Urothelium cell line (cell line): ENCODE measurements at regions not wholly inside any gene's neighbourhood (a gene's known extent, or its start where the extent isn't known, plus 50 kb on each side); places are given as distances from the start of the nearest gene placed in this dataset.
"Not testable (repeated sequence)": the region's sequence is repeated elsewhere in the genome, so short reads cannot be mapped to it uniquely, and the experiment has no call there.

Source experiments
- DNase-seq: peaks from one replicate; pipeline ENCODE4 v3.0.0; 2011; ENCODE audit warnings: low spot score, mixed read lengths
- FAIRE-seq: peaks from 2 replicates; lab custom pipeline; 2011; peaks lifted over from hg19 to GRCh38; lab: Jason Lieb, UNC

DNA sequence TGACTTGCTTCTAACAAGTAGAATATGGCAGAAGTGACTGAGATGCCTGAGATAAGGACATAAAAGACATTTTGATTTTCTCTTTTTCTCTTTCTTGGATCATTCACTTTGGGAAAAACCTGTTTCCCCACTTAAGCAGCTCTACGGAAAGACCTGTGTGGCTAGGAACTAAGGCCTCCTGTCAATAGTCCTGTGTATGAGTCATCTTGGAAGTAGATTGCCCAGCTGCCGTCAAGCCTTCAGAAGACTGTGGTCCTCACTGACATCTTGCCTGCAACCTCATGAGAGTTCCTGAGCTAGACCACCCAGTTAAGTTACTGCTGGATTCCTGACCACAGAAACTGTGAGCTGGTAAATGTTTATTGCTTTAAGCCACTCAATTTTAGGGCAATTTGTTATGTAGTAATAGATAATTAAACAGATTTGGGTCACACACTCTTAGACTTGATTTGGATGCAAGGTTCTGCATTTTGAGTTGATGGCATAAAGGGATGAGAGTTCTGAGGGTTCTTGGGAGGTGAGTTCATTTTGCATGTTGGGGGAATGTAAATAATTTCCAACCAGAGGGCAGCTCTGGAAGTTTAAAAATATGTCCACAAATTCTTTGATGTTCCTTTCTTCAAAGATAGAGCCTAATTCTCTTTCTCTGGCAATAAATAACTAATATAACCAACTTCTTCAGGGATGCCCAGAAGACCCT is 229.2 kb downstream of the SQOR start:
- DNase-seq (peak; percentile 17), FAIRE-seq (no peak)

DNA sequence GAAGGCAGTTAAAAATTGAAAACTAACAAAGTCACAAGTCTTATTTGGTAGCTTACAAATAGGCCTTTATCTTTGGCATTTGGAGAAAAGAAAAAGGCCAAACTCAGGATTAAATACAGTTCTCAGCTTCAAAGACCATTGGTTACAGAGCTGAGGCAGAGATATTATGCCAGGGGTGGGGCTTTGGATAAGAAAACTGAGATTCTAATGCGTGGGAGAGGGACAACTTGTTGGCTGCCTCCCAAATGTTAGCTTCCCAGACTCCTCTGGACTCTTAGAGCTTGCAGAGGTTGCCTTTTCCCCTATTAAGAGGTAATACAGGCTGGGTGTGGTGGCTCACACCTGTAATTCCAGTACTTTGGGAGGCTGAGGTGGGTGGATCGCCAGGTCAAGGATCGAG is 231.8 kb downstream of the SQOR start:
- DNase-seq: no peak
- no peak for FAIRE-seq

DNA sequence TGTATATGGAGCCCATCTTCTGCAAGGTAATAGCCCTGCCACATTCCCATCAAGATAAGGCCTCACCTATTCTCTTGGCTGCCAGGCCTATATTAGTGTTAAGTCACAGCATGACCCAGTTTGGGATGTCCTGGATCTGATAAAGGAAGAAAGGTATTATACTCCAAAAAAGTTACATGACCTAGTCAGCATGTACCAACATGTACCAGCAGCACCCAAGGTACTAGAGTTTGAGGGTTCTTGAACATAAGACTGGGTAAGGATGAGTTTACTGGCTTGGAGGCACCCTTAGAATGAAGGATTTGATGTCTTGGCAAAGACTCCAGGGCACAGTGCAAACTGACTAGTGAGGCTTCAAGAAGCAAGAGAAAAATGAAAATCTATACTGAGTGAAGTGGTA is 232.5 kb downstream of the SQOR start:
- no peak for FAIRE-seq

DNA sequence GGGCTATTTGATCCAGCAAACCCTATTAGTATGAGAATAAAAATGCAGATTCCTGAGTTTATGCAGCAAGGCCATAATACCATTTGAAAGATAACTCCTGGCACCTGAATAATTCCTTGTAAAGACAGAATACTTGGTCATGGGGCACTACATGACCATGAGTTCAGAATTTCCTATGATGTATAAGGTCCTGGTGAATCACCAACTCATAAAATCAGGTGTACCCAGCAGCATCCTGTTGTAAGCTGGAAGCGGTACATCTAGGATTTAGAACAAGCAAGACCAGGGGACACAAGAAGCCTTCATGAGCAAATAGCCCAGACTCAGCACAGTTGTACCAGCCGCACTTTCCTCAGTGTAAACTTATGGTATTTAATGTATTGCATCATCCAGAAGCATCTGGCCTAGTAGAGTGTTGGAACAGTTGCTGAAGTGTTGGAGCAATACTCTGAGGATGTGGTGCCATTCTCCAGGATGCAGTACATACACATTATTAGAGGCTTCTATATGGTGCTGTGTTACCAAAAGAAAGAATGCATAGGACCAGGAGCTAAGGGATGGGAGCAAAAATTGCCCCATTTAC is 233.4 kb downstream of the SQOR start:
- FAIRE-seq (no peak), DNase-seq (no peak)

More for the DNA sequence above, 232.5 kb downstream of the SQOR start:
- no peak for DNase-seq

DNA sequence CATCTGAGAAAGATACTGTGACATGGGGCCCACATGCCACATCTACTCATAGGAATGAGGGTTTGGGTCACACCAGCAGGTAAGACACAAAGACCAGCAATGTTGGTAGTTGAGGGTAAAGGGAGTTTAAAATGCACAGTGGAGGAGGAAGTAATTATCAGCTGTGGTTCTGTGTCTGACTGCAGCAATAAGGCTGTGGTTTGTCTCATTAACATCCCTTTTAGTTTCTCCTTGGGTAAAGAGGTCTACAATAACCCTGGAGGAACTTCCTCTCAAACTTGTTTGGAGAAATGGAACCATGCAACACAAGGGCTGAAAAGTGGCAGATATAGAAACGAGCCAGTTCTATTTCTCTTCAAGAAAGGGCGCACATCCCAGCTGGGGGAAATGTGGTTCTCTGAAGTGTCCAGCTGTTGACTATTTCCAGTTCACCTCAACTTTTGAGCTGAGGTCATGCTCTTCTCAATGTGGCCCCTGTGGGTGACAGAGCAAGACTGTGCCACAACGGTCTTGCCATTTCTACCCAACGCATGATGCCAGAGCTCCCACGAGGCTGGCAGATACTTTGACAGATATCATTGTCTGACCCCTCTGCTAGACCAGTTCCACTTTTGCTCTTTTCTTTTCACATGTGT is 234.3 kb downstream of the SQOR start:
- no peak for DNase-seq
- FAIRE-seq: no peak

DNA sequence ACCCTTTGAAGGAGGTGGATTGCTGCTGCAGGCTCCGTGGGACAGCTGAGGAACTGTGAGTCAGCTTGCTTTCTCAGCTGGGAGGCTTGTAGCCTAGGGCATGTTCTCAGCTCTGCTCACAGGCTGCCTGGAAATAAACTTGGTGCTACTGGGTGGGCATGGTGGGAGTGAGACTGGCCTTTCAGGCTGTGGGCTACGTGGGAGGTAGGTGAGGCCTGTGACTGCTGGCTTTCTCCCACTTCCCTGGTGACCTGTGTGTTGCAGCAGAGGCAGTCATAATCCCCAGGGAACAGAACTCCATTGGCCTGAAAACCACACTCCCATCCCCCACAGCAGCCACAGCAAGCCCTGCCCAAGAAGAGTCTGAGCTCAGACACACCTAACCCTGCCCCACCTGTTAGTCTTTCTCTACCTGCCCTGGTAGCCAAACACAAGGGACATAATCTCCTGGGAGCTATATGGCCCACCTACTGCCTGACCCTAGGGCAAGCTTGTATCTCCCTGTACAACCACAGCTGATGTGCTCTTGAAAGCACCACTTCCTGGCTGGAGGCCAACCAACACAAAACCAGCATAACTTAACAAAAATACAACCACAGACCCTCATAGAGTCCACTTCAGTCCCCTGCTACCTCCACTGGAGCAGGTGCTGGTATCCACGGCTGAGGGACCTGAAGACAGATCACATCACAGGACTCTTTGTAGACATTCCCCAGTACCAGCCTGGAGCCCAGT is 236.5 kb downstream of the SQOR start:
- DNase-seq (no peak), FAIRE-seq (no peak)

DNA sequence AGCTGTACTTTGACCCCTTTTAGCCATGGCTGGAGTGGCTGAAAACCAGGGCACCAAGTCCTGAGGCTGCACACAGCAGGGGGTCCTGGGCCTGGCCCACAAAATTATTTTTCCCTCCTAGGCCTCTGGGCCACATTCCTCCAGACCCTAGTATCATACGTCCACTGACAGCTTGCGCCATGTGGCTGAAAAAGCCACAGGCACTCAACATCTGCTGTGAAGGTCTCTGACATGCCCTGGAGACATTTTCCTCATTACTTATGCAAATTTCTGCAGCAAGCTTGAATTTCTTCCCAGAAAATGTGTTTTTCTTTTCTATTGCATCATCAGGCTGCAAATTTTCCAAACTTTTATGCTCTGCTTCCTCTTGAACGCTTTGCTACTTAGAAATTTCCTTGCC is 239.0 kb downstream of the SQOR start:
- FAIRE-seq (no peak), DNase-seq (no peak)

DNA sequence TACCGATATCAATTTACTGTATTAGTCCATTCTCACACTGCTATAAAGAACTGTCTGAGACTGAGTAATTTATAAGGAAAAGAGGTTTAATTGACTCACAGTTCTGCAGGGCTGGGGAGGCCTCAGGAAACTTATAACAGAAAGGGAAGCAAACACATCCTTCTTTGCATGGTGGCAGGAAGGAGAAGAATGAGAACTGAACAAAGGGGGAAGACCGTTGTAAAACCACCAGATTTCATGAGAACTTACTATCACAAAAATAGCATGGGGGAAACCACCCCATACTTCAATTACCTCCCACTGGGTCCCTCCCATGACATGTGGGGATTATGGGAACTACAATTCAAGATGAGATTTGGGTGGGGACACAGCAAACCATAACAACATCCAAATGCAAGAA is 239.7 kb downstream of the SQOR start:
- not testable (repeated sequence) for DNase-seq, FAIRE-seq

DNA sequence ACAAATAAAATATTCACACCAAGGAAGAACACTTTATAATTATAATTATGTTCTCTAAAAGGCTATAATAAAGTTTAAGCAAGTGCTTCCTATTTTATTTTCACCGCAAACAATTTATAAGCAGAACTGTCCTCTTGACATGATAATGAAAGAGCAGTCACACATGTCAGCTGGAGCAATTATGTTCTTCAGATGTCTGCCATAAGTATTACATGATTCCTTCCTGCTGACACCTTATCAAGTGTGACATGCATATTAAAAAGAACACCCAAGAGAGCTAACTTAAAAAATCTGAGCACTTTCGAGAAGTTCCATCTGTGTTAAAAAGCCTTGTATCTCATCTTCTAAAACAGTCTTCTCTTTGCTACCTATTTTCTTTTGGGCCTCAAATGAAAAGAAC is 249.5 kb downstream of the SQOR start:
- DNase-seq (no peak), FAIRE-seq (no peak)

DNA sequence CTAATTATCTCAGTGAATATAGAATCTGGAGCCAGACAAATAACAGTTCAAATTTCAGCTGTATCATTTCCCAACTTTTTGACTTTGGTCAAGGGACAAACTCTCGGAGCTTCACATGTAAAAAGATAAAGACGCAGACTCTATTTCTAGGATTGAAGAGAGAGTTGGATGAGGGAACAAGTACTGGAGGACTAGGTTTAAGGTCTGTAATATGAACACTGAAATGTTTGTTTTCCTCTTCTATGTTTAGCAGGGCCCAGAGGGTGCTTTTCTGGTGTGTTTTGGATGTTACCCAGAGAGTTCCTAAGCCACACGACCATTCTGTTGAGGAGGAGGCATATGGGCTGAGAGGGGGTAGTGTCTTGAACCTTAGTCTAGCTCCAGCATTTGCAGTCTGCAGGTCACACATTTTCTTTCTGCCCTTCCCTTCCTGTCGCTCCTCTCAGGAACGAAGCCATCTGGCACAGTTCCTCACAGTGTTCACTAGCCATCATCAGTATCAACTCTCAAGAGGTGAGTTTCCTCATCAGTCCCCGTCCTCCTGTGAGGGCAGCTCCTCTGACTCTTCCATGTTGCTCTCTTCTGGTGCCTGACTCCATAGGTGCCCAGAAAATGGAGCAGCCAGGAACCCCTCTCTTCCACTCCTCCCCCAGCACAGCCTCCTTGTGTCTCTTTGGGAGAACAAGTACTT is 250.1 kb downstream of the SQOR start:
- DNase-seq (no peak), FAIRE-seq (no peak)

DNA sequence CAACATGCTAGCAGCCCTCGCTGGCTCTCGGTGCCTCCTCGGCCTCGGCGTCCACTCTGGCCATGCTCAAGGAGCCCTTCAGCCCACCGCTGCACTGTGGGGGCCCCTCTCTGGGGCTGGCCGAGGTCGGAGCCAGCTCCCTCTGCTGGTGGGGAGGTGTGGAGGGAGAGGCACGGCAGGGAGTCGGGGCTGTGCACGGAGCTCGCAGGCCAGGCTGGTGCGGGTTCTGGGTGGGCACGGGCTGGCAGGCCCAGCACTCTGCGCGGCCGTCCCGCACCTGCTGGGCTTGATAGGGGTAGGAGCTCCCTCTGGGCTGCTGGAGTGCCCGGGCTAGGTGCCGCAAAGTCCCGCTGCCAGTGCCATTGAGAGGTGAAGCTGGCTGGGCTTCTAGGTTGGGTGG is 251.0 kb downstream of the SQOR start:
- FAIRE-seq: no peak

DNA sequence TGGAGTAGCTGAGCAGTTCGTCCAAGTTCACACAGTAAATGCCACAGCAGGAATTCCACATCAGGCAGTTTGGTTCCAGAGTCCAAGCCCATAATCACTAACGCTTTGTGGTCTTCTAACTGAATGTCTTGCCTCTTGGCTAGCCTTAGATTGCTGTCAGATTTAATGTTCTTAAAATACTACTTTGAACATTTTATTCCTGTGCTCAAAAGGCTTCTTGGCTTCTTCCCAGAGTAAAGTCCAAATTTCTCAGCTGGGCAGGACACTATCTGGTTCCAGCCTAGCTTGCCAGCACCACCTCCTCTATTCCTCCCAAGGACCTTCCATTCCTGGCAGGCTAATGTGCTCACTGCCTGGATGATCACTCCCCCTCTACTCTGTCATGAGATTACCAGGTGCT is 256.9 kb downstream of the SQOR start:
- FAIRE-seq (no peak), DNase-seq (no peak)

More for the DNA sequence above, 251.0 kb downstream of the SQOR start:
- no peak for DNase-seq

DNA sequence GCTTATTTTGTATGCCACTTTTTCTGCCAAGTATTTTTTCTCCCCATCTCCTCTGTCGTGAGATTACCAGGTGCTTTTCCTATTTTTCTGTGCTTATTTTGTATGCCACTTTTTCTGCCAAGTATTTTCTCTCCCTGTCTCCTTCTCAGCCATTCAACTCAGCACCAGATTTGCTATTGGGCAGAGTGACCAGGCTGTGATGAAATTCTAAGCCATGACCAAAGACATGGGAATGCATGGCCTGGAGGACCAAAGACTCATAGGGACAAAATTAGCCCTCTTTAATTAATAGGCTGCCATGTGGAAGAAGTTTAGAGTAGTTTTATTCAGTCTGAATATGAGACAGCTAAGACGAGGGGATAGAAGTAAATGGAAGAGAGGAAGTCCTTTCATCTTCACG is 257.4 kb downstream of the SQOR start:
- no peak for DNase-seq

DNA sequence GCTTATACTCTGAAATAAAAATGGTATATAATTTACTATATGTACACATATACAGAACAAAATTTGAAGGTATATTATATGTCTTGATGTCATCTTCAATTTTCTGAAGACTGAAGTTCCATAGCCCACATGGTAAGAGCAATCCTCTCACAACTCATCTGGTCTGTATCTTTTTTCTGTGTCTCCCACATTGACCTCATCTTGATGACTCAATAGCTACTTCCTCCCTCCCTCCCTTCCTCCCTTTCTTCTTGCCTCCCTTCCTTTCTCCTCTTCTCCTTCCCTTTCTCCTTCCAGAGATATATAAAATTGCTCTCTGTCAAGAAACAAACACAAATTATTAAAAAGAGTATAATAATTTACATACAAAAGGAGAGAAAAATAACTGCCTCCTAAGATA is 268.5 kb downstream of the SQOR start:
- FAIRE-seq (no peak), DNase-seq (no peak)

More for the DNA sequence above, 257.4 kb downstream of the SQOR start:
- no peak for FAIRE-seq

DNA sequence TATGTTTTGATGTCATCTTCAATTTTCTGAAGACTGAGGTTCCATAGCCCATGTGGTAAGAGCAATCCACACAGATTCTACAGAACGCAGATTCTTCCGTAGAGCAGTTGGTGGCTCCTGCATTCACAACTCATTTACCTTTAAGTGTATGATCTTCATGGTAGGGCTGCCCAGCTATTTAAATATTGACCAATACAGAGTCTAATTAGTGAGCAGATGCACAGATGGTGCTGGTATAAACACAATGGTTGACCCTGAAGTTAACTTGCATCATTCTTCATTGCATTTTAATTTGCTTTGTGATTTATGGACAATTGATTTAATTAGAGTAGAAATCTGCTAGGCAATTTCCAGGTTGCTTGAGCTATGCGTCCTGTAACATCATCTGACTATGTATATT is 269.2 kb downstream of the SQOR start:
- FAIRE-seq (no peak), DNase-seq (no peak)

DNA sequence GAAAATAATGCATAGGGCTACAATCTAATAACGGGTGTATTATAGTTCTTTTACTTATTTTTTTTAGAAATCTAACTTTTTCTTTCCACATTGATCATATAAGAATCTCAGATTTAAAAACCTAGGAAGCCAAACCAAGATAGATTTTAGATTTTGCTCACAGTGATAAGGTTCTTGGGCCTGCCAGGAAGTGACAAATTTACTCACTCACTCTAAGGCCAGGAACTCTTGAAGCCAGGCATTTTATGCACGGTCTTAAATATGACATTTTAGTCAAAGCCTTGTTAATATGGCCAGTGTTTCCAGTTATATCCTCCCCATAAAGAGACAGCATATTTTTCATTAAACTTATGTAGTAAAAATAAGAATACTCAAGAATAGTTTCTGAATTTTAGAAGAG is 271.4 kb downstream of the SQOR start:
- no peak for FAIRE-seq

DNA sequence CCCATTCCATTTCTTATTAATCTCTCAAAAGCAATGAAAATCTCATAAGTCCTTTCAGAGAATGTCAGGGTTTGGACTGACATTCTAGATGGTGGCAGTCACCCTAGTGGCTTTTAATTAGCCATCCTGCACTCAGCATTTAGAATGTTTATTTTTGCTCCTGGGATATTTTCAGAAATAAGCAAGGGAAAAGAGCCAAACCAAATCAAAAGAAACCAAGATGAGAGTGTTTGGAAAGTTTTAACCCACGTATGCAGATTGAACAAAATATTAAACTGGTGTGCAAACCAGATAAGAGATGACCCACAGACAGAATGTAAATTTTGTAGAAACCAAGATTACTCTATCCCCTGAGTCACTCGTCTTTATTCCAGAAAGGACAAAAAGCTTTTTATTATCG is 275.8 kb downstream of the SQOR start:
- no peak for DNase-seq
- no peak for FAIRE-seq

More for the DNA sequence above, 271.4 kb downstream of the SQOR start:
- no peak for DNase-seq

DNA sequence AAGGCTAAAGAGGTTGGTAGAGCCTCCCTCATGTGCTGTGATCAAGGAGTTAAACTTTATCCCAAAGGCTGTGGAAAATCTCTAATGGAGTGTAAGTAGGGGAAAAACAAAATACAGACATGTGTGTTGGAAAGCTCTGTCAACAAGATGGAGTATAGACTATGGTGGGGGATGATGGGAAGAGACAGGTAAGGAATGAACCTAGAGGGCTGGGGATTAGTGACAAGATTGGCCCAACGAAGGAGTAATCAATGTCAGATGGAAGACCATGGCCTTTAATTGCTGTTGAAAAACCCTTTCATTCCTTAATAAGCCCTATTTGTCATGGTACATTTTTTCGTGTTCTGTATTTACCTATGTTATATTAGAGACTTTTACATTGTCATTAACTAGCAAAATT is 278.6 kb downstream of the SQOR start:
- FAIRE-seq: no peak

DNA sequence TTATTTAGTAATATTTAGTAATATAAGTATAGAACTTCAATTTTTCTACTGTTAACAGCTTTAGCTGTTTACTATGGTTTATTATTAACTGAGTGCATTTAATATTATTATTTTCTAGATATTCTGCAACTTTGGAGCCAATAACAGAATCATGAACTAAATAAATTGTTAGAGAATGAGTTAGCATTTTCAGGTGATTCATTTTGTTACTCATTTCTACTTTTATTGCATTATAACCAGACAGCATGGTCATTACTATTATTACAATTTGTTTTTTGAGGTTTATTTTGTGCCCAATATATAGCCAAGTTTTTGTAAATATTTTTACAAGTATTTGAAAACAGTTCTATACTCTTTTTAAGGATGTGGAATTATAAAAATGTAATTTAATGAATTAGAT is 279.6 kb downstream of the SQOR start:
- no peak for FAIRE-seq
- DNase-seq: no peak

More for the DNA sequence above, 278.6 kb downstream of the SQOR start:
- DNase-seq: no peak

DNA sequence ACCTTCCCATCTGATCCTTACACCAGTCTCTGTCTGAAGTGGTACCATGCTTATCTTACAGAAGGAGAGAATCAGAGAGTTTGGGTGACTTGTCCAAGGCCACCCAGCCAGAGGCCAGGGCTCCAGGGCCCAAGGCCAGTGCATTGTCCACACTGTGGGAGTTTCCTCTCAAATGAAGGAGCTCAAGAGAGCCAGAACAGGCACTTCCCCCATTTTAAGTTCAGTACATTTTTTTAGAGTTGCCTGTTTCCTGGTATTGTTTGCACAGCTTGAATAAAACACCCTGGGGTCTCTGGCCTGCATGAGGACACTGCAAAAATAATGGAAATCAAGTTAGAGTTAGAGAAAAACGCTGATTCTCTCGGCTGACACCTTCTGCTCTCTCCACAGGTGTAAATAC is 284.0 kb downstream of the SQOR start:
- DNase-seq: no peak
- no peak for FAIRE-seq

DNA sequence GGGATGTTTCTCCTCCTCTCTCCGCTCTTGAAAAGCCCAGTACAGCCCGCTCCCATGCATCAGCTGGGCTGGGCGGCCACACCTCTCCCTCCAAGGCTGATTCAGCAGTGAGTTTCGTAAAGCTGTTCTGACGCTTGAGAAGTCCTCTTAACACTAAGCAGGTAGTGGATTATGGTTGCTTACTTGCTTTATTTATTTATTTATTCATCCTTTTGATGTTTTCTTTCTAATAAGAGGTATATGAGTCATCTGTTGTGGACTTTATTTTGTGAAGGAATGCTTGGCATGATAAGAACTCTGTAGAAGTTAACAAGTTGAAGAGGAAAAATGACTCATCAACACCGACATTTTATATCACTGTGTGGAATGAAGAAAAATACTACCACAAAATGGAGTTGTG is 285.0 kb downstream of the SQOR start:
- no peak for FAIRE-seq

More for the DNA sequence above, 285.0 kb downstream of the SQOR start:
- peak; percentile 73 for DNase-seq
